ENCODE measurements at regions not wholly inside any gene's neighbourhood (a gene's known extent, or its start where the extent isn't known, plus 50 kb on each side); places are given as distances from the start of the nearest gene placed in this dataset.
"Not testable (repeated sequence)": the region's sequence is repeated elsewhere in the genome, so short reads cannot be mapped to it uniquely, and the experiment has no call there.

GRCh38 chr3:94377863-94378262, 315.0 kb downstream of the NSUN3 start:
- TF ChIP-seq CTCF (IDR thresholded peaks at IDR 0.05; ENCODE audit: poor library complexity, severe bottlenecking); EP300 (conservative IDR thresholded peaks at IDR 0.05; ENCODE audit: poor library complexity, severe bottlenecking): not testable (repeated sequence)
